ENCODE measurements at regions not wholly inside any gene's neighbourhood (a gene's known extent, or its start where the extent isn't known, plus 50 kb on each side); places are given as distances from the start of the nearest gene placed in this dataset.

GRCh38 chr15:81942655-81943195 is 103.1 kb downstream of the MEX3B start:
- TF ChIP-seq POLR2AphosphoS5 (IDR thresholded peaks at IDR 0.05; ENCODE audit: low read depth, low read length) (no peak), POLR2A (IDR thresholded peaks at IDR 0.05; ENCODE audit: low read depth, low read length) (no peak)

All from GM12891 (cell line).